A673 (cell line): ENCODE measurements at regions not wholly inside any gene's neighbourhood (a gene's known extent, or its start where the extent isn't known, plus 50 kb on each side); places are given as distances from the start of the nearest gene placed in this dataset.

Experiments used
- EZH2 ChIP-seq: fragments of 200-600 bp; sonication (generic); IDR thresholded peaks from 2 replicates; pipeline ENCODE4 v1.6.1; 2017; ENCODE audit warnings: borderline replicate concordance, low read depth, mild to moderate bottlenecking, mixed read lengths, antibody characterized with exemption, low read length; ENCODE audit not compliant: poor library complexity, severe bottlenecking
- TF ChIP-seq, protein P1 (sequence below): fragments of 300-800, 200-600 bp; sonication (generic); conservative IDR thresholded peaks from 2 replicates; pipeline ENCODE4 v1.5.1; 2017; ENCODE audit warnings: low read depth, mild to moderate bottlenecking, antibody characterized with exemption, low read length, moderate library complexity, mixed read lengths

DNA sequence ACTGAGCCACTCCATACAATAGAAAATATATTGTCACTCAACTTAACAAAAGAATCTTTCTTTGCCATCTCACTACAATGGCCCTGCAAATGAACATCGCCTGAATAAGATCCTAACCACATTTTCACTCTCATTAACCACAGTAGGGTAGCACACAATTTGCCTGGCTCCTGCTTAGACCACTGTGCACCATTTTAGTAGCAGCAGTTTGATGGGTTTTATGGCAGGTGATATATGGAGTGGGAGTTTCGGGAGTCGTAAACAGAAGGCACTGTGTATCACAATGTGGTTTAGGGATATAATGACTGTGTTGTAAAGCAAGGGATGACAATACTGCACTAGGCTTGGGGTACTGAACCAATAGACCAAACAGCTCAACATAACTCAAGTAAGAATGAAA is 617.4 kb downstream of the BCL11A start:
- TF ChIP-seq, protein P1, sequence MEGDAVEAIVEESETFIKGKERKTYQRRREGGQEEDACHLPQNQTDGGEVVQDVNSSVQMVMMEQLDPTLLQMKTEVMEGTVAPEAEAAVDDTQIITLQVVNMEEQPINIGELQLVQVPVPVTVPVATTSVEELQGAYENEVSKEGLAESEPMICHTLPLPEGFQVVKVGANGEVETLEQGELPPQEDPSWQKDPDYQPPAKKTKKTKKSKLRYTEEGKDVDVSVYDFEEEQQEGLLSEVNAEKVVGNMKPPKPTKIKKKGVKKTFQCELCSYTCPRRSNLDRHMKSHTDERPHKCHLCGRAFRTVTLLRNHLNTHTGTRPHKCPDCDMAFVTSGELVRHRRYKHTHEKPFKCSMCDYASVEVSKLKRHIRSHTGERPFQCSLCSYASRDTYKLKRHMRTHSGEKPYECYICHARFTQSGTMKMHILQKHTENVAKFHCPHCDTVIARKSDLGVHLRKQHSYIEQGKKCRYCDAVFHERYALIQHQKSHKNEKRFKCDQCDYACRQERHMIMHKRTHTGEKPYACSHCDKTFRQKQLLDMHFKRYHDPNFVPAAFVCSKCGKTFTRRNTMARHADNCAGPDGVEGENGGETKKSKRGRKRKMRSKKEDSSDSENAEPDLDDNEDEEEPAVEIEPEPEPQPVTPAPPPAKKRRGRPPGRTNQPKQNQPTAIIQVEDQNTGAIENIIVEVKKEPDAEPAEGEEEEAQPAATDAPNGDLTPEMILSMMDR: no peak
- TF ChIP-seq EZH2: no peak
